ENCODE measurements at regions not wholly inside any gene's neighbourhood (a gene's known extent, or its start where the extent isn't known, plus 50 kb on each side); places are given as distances from the start of the nearest gene placed in this dataset.

DNA sequence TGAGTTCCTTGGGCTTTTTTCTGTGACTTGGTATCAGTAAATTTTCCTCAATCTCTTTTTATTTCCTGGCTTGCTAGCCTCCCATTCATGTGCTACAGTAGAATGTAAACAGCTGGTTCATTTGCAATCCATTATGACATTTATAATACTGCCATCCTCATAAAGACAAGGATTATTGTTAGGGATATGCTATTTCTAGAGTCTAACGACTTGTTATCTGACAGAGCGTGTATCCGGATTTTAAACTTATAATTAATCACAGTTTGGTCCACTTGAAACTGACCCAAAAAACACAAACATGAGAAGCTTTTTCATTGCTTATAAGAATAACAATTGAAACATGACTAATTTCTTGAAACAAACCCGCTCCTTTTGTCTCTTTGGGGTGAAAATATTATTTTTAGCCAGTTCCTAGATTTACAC lies 585.8 kb downstream of the TLE4 start:
- no peak for DNase-seq (ENCODE audit: low read depth, low spot score)

DNA sequence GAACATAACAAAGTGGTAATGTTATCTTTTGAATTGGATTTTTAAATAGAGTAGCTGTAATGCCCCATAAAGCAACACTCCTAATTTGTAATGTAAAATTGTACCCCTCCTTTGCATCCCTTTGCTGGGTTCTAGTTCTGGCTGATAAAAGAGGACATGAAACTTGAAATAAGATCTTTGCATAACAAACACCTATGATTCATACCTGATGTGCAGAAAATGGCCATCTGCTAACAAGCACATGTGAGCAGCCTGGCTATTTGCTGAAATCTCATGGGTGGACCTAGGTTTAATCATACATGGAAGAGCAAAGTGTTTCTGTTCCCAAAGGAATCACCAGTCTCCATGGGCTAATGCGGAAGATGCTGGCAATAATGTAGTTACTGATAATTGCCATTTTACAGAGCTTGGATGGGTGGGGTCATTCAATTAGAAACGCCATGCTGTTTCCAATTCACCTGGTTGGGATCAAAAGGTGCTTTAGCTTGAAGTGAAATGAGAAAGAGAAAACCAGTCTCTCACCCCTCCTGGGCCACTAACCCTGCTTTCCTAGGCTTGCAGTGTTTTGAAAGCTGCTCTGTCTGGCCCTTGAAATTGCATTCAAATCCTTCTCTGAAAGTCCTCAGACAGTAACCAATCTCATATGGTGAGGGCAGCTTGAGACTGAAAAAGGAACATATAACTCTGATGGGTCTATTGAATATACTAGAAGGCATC lies 585.1 kb downstream of the TLE4 start:
- DNase-seq (ENCODE audit: low read depth, low spot score), result no peak

- no peak for DNase-seq (ENCODE audit: low read depth, low spot score)
These were observed 584.5 kb downstream of the TLE4 start for GRCh38 chr9:80156262-80156661.

GRCh38 chr9:80147866-80148265 lies 576.1 kb downstream of the TLE4 start:
- no peak for DNase-seq (ENCODE audit: low read depth, low spot score)

- no peak for DNase-seq (ENCODE audit: low read depth, low spot score)
These were observed 574.7 kb downstream of the TLE4 start for GRCh38 chr9:80146466-80146865.

GRCh38 chr9:80144856-80145255 lies 573.1 kb downstream of the TLE4 start:
- DNase-seq (ENCODE audit: low read depth, low spot score), result no peak

- DNase-seq (ENCODE audit: low read depth, low spot score), result no peak
These were observed 572.6 kb downstream of the TLE4 start for GRCh38 chr9:80144406-80144805.

DNA sequence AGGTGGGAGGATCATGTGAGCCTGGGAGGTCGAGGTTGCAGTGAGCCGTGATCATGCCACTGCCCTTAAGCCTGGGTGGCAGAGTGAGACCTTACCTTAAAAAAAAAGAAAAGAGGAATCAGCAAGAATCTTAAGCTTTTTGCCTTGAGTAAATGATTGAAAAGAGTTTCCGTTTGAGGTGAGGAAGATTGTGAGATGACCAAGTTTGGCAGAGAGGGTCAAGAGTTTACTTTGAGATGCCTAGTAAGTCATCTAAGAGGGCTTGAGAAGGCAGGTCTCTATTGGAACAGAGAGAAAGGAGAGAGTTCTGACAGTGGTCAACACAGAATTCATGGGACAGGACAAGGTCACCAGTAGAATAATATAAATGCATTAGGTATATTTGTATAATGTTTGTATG lies 572.1 kb downstream of the TLE4 start:
- DNase-seq (ENCODE audit: low read depth, low spot score), result no peak

GRCh38 chr9:80134487-80134886 lies 562.7 kb downstream of the TLE4 start:
- no peak for DNase-seq (ENCODE audit: low read depth, low spot score)

GRCh38 chr9:80131627-80132026 lies 559.9 kb downstream of the TLE4 start:
- DNase-seq (ENCODE audit: low read depth, low spot score), result no peak

DNA sequence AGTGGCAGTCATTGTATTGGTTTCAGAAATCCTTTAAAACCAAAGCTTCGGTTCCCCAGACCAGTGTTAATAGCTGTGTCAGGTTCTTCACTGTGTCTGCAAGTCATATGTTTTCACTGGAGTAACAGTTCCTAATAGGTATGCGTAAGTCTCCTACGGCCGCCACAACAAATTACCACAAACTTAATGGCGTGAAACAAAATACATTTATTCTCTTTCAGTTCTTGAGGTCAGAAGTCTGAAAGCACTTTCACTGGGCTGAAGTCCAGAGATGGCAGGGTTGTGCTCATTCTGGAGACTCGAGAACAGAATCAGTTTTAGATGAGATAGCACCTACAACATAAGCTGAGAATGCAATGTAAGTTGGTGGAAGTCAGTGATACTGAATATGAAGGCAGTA lies 556.2 kb downstream of the TLE4 start:
- no peak for DNase-seq (ENCODE audit: low read depth, low spot score)

- no peak for DNase-seq (ENCODE audit: low read depth, low spot score)
These were observed 554.0 kb downstream of the TLE4 start for GRCh38 chr9:80125731-80126264.

DNA sequence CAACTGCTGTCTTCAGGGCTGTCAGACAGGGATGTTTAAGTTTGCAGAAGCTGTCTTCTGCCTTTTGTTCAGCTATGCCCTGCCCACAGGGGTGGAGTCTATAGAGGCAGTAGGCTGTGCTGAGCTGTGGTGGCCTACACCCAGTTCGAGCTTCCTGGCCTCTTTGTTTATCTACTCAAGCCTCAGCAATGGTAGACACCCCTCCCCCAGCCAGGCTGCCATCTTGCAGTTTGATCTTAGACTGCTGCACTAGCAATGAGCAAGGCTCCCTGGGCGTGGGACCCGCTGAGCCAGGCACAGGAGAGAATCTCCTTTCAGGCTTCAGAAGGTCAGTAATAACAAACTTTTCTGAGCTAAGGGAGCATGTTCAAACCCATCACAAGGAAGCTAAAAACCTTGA lies 545.3 kb downstream of the TLE4 start:
- DNase-seq (ENCODE audit: low read depth, low spot score), result no peak

DNA sequence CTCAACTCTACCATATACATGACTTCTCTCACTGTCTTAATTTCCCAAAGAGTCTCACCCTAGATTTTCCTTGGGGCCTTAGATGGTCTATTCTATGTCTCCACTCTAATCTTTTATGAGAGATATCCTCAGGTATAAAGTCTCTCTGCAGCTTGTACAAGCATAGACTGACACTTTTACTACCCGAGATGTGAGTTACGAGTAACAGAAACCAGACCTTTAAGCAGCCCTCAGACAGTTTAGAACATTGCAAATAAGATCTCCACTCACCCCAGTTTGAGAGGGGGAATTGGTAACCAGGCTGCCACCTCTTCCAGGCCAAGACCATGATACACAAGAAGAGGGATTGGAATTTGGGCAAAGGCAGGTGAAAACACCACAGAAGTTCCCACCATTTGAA lies 542.5 kb downstream of the TLE4 start:
- no peak for DNase-seq (ENCODE audit: low read depth, low spot score)

GRCh38 chr9:80107931-80108660 lies 536.3 kb downstream of the TLE4 start:
- DNase-seq (ENCODE audit: low read depth, low spot score), result no peak

GRCh38 chr9:80097476-80097875 lies 525.7 kb downstream of the TLE4 start:
- no peak for DNase-seq (ENCODE audit: low read depth, low spot score)

DNA sequence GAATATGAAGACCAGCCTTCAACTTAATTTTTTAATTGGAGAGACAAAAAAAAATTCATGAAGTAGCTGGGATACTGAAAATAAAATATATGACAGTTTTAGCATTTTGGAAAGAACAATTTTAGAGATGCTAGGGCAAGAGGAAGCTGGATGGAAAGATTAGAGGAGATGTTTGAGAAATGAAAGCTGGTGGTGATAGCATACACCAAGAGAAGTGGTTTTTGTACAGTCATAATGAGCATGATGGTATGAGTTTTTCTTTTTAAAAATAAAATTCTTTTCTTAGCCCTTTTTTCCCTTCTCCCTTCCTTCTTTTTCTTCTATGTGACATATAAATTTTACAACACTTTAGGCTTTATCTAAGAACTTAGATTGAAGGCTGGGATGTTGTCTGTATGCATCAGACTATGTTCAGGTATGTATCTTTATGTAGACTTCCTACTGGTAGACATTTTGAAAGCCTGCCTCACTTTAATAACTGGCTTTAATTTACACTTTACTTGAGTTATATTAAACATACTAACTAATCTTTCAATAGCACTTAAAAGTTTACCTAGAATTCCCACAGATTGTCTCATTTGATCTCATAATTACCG lies 522.5 kb downstream of the TLE4 start:
- DNase-seq (ENCODE audit: low read depth, low spot score), result no peak

DNA sequence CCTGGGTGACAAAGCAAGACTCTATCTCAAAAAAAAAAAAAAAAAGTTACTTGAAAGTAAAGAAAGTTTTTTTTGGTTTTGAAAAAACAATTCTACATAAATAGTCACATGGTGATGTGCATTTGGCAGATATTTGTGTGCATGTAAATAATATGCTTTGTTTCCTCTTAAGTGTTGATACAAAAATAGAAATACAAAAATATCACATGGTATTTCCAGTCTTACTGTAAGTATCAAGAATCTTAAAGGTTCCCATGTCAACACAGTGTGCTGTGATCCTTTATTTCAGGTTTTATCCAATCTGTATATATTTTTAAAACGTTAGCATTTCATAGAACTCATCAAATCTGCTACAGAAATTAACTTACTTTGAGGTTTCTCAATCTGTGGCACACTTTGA lies 521.9 kb downstream of the TLE4 start:
- no peak for DNase-seq (ENCODE audit: low read depth, low spot score)

DNA sequence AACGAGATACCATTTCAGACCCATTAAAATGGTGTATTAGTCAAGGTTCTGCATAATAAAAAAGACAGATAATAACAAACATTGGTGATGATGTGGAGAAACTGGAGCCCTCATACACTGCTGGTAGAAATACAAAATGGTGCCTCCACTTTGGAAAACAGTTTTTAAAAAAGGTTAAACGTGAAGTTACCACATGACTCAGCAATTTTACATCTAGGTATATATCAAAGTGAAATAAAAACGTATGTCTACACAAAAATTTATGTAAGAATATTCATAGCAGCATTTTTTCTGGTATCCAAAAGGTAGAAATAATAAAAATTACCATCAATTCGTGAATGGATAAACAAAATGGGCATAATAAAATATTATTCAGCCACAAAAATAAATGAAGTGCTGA lies 519.8 kb downstream of the TLE4 start:
- no peak for DNase-seq (ENCODE audit: low read depth, low spot score)

DNA sequence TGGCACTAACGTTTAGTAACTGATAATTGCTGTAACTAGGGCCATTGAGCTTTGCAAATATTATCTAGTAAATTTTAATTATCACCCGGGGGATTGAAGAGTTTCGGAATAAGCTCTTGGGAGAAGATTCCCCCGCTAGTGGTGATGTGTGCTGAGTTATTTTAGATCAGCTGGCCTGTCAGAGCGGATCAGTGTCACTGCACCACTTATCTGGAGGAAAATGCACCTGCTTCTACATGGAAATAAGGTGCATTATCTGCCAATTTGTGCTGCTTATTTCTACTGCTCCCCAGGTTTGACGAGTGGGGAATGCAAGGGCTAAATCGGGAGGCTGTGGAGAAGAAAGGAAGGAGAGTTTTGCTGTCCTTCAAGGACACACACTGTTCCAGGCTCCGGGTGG lies 518.6 kb downstream of the TLE4 start:
- no peak for DNase-seq (ENCODE audit: low read depth, low spot score)

GRCh38 chr9:80086822-80087345 lies 515.1 kb downstream of the TLE4 start:
- DNase-seq (ENCODE audit: low read depth, low spot score), result no peak

DNA sequence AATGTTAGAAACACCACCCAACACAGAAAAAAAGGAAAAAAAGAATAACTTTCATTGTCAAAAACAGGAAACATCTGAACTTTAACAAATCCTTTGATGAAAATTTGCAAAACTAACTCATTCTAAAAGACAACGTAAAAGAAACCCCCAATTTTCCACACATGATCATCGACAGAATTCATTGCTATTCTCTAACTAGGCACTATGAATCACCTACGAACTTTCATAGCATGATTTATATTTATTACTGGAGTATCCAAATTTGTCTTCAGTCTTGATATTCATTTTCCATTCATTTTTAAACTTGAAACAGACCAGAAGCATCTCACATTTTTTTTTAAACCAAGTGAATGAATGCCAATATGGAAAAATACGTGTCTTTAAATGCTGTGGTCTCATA lies 514.6 kb downstream of the TLE4 start:
- no peak for DNase-seq (ENCODE audit: low read depth, low spot score)

DNA sequence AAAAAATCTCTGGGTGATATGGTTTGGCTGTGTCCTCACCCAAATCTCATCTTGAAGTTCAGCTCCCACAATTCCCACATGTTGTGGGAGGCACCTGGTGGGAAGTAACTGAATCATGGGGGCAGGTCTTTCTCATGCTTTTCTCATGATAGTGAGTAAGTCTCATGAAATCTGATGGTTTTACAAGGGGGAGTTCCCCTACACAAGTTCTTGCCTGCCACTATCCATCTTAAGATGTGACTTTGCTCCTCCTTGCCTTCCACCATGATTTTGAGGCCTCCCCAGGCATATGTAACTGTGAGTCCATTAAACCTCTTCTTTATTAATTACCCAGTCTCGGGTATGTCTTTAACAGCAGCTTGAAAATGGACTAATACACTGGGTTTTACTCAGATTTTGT lies 513.9 kb downstream of the TLE4 start:
- DNase-seq (ENCODE audit: low read depth, low spot score), result no peak

All from smooth muscle cell of the brain vasculature (primary cell).